ENCODE measurements at regions not wholly inside any gene's neighbourhood (a gene's known extent, or its start where the extent isn't known, plus 50 kb on each side); places are given as distances from the start of the nearest gene placed in this dataset.

DNA sequence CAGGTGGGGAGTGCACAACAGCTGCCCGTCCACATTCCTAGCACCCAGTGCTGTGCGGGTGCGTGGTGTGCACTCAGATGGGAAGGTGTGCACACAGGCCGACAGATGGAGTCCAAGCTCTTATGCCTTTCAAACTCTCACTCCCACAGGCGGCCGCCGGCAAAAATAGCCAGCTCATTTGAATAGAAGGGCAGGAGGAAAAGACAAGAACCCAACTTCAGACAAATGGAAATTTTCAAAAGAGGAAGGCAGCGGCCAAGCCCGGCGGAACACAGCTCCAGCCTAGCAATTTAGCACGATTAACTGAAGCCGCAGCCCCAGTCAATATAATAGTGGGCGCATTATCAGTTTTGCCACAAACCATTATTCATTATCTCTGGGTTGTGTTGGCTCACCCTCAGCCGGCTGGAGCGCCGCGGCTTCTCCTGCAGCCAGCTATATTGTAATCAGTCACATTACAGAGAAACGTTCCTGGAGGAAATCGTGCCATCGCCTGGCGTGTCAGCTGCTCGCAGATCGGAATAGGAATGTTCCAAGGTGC, 103.9 kb upstream of the SEC14L1 start:
- no peak overlapping the region for H3K4me3 ChIP-seq
- TF ChIP-seq, protein P1, sequence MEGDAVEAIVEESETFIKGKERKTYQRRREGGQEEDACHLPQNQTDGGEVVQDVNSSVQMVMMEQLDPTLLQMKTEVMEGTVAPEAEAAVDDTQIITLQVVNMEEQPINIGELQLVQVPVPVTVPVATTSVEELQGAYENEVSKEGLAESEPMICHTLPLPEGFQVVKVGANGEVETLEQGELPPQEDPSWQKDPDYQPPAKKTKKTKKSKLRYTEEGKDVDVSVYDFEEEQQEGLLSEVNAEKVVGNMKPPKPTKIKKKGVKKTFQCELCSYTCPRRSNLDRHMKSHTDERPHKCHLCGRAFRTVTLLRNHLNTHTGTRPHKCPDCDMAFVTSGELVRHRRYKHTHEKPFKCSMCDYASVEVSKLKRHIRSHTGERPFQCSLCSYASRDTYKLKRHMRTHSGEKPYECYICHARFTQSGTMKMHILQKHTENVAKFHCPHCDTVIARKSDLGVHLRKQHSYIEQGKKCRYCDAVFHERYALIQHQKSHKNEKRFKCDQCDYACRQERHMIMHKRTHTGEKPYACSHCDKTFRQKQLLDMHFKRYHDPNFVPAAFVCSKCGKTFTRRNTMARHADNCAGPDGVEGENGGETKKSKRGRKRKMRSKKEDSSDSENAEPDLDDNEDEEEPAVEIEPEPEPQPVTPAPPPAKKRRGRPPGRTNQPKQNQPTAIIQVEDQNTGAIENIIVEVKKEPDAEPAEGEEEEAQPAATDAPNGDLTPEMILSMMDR (IDR thresholded peaks at IDR 0.05), result no peak
- WGBS, 2 donors, result 4 to 6% methylated on average over 23 of the region's 23 CpGs
- ATAC-seq, result peak; percentile 31 to 62 (median 48)
- H3K36me3 ChIP-seq, result no peaks in the 10 kb centered on the region
- H3K27me3 ChIP-seq, result no peaks in the 10 kb centered on the region
- no peak for FAIRE-seq
- no peak overlapping the region for H3K27ac ChIP-seq
- H3K9me3 ChIP-seq, result no peaks in the 10 kb centered on the region
- no peak for DNase-seq
- no peaks in the 10 kb centered on the region for H3K4me1 ChIP-seq
- intact Hi-C loops (cut with DNase I), result no loop called here

DNA sequence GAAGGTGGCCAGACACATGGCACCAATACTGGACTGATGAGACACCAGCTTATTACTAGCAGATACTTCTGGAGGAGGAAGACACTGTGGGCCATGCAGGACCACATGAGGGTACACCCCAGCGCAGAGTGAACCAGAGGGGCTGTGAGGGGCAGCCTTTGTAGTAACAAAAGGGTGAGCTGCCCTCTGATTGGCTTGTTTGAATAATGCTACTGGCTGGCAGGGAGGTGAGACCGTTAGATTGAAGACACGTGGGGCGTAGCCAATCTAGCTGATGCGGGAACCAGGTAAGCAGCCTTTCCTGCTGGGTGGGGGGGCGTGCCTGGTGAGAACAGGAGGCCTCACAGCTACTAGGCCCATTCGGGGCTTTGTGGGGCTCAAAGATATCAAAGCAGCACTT, 102.8 kb upstream of the SEC14L1 start:
- Histone ChIP-seq H3K27ac (no peak overlapping the region), H3K4me3 (no peak overlapping the region), H3K4me1 (no peaks in the 10 kb centered on the region), H3K9me3 (no peaks in the 10 kb centered on the region), H3K36me3 (no peaks in the 10 kb centered on the region), H3K27me3 (no peaks in the 10 kb centered on the region)
- WGBS, 2 donors, result 58 to 61% methylated on average over 7 of the region's 7 CpGs
- no peak for DNase-seq
- TF ChIP-seq, protein P1 (IDR thresholded peaks at IDR 0.05), result no peak
- ATAC-seq, result no peak
- FAIRE-seq, result no peak
- intact Hi-C loops (cut with DNase I), result no loop called here

DNA sequence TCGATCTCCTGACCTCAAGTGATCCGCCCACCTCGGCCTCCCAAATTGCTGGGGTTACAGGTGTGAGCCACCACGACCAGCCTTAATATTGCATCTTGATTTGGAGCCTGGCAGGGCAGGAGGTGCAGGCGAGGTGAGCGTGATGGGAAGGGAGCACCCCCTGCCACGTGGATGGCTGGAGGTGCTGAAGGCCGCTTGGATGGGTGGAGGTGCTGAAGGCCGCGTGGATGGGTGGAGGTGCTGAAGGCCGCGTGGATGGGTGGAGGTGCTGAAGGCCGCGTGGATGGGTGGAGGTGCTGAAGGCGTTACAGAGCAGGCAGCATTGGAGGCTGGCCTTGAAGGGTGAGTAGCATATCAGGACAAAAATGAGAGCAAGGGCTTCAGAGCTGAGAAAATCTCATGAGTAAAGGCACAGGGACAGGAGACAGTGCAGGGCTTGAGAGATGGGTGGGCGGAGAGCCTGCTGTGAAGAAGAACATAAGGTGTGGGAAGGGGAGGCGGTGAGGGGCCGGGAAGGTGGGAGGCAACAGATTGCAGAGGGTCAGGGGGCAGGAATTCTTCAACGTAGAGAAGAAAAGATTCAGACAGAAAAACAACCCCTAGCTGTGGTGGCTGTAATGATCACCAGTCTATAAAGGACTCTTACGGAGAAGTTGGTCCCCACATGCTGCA, 101.7 kb upstream of the SEC14L1 start:
- WGBS, 2 donors, result 67 to 76% methylated on average over 20 of the region's 20 CpGs
- Histone ChIP-seq H3K27ac (no peak overlapping the region), H3K4me1 (no peaks in the 10 kb centered on the region), H3K36me3 (no peaks in the 10 kb centered on the region), H3K9me3 (no peaks in the 10 kb centered on the region), H3K27me3 (no peaks in the 10 kb centered on the region), H3K4me3 (no peak overlapping the region)
- TF ChIP-seq, protein P1 (IDR thresholded peaks at IDR 0.05), result no peak
- intact Hi-C loops (cut with DNase I), result no loop called here
- FAIRE-seq (no peak), DNase-seq (no peak), ATAC-seq (no peak)

DNA sequence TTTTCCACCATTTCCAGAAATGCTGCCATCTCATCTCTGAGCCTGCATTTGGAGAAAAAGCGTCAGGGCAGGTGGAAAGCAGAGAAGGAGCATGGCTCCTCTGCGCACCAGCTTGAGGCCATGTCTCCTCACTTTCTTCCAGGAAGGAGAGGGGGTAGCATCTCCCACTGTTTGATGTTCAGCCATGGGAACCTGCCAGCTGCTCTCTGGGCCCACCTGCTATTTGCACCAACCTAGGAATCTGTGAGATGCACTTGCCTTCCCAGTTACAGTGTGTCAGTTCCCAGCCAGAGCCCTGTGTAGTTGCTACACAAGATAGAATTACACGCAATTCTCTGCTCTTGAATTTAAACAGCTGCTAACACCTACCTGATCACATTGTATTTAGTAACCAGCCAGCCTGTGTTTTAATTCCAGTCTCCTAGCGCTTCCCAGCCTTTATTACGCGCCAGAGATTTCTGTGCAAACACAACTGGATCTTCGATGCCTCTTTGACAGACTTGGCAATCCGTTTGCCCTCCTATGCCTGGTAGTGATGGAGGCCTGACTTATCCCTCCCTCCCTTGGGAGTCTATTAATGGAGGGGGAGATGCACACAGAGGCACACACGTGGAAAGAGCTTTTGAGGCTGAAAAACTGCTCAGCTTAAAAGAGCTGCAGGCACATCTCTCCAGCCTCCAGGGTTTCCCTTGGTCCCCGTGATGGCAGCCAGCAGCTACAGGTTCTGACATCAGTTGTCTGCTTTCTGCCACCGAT, 98.1 kb upstream of the SEC14L1 start:
- no peak overlapping the region for H3K4me3 ChIP-seq
- no peak for ATAC-seq
- no peak overlapping the region for H3K27ac ChIP-seq
- TF ChIP-seq, protein P1 (IDR thresholded peaks at IDR 0.05), result no peak
- WGBS, 2 donors, result 38 to 42% methylated on average over 11 of the region's 11 CpGs
- no peaks in the 10 kb centered on the region for H3K36me3 ChIP-seq
- intact Hi-C loops (cut with DNase I), result no loop called here
- H3K27me3 ChIP-seq, result no peaks in the 10 kb centered on the region
- no peaks in the 10 kb centered on the region for H3K9me3 ChIP-seq
- no peaks in the 10 kb centered on the region for H3K4me1 ChIP-seq
- DNase-seq, result no peak
- FAIRE-seq, result no peak
